ENCODE measurements at regions not wholly inside any gene's neighbourhood (a gene's known extent, or its start where the extent isn't known, plus 50 kb on each side); places are given as distances from the start of the nearest gene placed in this dataset.

DNA sequence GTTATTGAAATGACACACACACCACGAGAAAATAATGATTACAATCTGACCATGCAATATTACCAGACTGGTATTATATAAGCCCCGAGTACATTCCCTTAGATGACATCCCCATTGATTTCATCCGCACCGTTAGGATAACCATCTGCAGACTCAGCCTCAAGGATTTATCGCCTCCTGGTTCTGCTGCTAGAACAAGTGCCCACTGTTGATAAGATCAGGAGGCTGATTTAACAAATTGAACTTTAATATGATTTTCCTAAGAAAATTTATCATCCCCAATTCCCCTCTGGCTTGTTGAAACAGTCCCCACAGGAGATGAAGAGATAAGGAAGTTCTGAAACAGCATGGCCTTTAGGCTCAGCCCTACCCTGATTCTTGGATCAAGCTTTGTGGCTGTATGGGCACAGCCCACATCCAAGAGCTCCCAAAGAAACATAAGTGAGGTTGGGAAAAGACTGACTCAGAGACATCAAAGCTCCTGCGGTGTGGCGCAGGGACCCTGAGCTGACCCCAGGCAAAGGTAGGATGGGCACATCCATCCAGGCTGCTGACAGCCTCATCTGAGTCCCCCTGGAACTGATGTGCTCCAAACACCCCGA, 59.2 kb upstream of the CHCHD3 start:
- TF ChIP-seq, protein P1, sequence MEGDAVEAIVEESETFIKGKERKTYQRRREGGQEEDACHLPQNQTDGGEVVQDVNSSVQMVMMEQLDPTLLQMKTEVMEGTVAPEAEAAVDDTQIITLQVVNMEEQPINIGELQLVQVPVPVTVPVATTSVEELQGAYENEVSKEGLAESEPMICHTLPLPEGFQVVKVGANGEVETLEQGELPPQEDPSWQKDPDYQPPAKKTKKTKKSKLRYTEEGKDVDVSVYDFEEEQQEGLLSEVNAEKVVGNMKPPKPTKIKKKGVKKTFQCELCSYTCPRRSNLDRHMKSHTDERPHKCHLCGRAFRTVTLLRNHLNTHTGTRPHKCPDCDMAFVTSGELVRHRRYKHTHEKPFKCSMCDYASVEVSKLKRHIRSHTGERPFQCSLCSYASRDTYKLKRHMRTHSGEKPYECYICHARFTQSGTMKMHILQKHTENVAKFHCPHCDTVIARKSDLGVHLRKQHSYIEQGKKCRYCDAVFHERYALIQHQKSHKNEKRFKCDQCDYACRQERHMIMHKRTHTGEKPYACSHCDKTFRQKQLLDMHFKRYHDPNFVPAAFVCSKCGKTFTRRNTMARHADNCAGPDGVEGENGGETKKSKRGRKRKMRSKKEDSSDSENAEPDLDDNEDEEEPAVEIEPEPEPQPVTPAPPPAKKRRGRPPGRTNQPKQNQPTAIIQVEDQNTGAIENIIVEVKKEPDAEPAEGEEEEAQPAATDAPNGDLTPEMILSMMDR (conservative IDR thresholded peaks at IDR 0.05; ENCODE audit: low read depth, low read length) = no peak
- no peak for TF ChIP-seq EZH2 (IDR thresholded peaks at IDR 0.05; ENCODE audit: borderline replicate concordance, low read depth, low read length, poor library complexity, severe bottlenecking)

Data from A673 (cell line).